ENCODE measurements at regions not wholly inside any gene's neighbourhood (a gene's known extent, or its start where the extent isn't known, plus 50 kb on each side); places are given as distances from the start of the nearest gene placed in this dataset.

GRCh38 chrX:8403988-8404387, 60.6 kb upstream of the VCX3B start:
- TF ChIP-seq CTCF (IDR thresholded peaks at IDR 0.05) (no peak), POLR2A (IDR thresholded peaks at IDR 0.05; ENCODE audit: low read length) (no peak), BHLHE40 (IDR thresholded peaks at IDR 0.05; ENCODE audit: low read depth, low read length) (no peak), REST (IDR thresholded peaks at IDR 0.05) (no peak), JUN (IDR thresholded peaks at IDR 0.05) (no peak), EP300 (IDR thresholded peaks at IDR 0.05) (no peak), MAX (IDR thresholded peaks at IDR 0.05) (no peak), CHD4 (IDR thresholded peaks at IDR 0.05; ENCODE audit: borderline replicate concordance) (no peak), USF2 (IDR thresholded peaks at IDR 0.05) (no peak)

Measured in A549 (cell line).